Uterus (tissue), 3 donors: ENCODE measurements at regions not wholly inside any gene's neighbourhood (a gene's known extent, or its start where the extent isn't known, plus 50 kb on each side); places are given as distances from the start of the nearest gene placed in this dataset.

Experiments
- DNase-seq, 2 donors: peaks; one replicate each; pipeline ENCODE4 v3.0.0-alpha.2; 2019 to 2020
- H3K27ac ChIP-seq, 2 donors: fragments of 200-600 bp; sonication (generic); 1 replicate in 1 of 2; 2 replicates in 1 of 2; pipeline ENCODE4 v1.5.1; 2016 to 2018
- H3K27me3 ChIP-seq, 2 donors: fragments of 200-600 bp; sonication (generic); one replicate each; pipeline ENCODE4 v1.5.1; 2018 to 2019; ENCODE audit warnings: control low read depth in 1 of 2
- H3K36me3 ChIP-seq, 2 donors: fragments of 200-600 bp; sonication (generic); one replicate each; pipeline ENCODE4 v1.5.1; 2019; ENCODE audit warnings: control low read depth in 1 of 2
- H3K4me1 ChIP-seq, 2 donors: fragments of 200-600 bp; sonication (generic); one replicate each; pipeline ENCODE4 v1.5.1; 2018 to 2019; ENCODE audit warnings: control low read depth in 1 of 2
- H3K4me3 ChIP-seq, 2 donors: fragments of 200-600 bp; sonication (generic); 1 replicate in 1 of 2; 2 replicates in 1 of 2; pipeline ENCODE4 v1.5.1; 2018 to 2019; ENCODE audit warnings: mild to moderate bottlenecking in 1 of 2
- H3K9me3 ChIP-seq, 2 donors: fragments of 200-600 bp; sonication (generic); one replicate each; pipeline ENCODE4 v1.5.1; 2019; ENCODE audit warnings: control low read depth in 1 of 2
- CTCF ChIP-seq, 4 experiments: fragments of 200-600 bp in 2 of 4; fragments of 450-650 bp in 2 of 4; sonication (generic) in 2 of 4; IDR thresholded peaks; one replicate each; pipeline ENCODE4 v1.5.1; 2016 to 2019; ENCODE audit warnings: antibody characterized with exemption in 4 of 4, mild to moderate bottlenecking in 2 of 4, moderate library complexity in 1 of 4
- POLR2A ChIP-seq, 2 donors: fragments of 450-650 bp; IDR thresholded peaks; one replicate each; pipeline ENCODE4 v1.6.1; 2016; ENCODE audit warnings: antibody characterized with exemption in 2 of 2, mild to moderate bottlenecking in 1 of 2, moderate library complexity in 1 of 2
- intact Hi-C: fragments of 100-400 bp; cut with DNase I; formaldehyde crosslinking; loops from one replicate; pipeline ENCODE4 v1.15.1; 2023; ENCODE audit warnings: low total_unique reads
- donor health status: DM: yes; HTN: yes; CAD: no.

- intact Hi-C loops: no loop called here
- no peaks in the 10 kb centered on the region for H3K27me3 ChIP-seq
- TF ChIP-seq CTCF (IDR thresholded peaks at IDR 0.05): no peak
- no peak for TF ChIP-seq POLR2A (IDR thresholded peaks at IDR 0.05)
- no peaks in the 10 kb centered on the region for H3K4me1 ChIP-seq
- no peaks in the 10 kb centered on the region for H3K9me3 ChIP-seq
- H3K27ac ChIP-seq: no peak overlapping the region
- no peaks in the 10 kb centered on the region for H3K36me3 ChIP-seq
- DNase-seq: no peak
- no peak overlapping the region for H3K4me3 ChIP-seq
These were observed 275.2 kb upstream of the CDH9 start for GRCh38 chr5:27313549-27313948.

GRCh38 chr5:27312291-27312893 is 274.0 kb upstream of the CDH9 start:
- Histone ChIP-seq H3K4me3 (no peak overlapping the region), H3K27ac (no peak overlapping the region), H3K4me1 (no peaks in the 10 kb centered on the region), H3K27me3 (no peaks in the 10 kb centered on the region), H3K36me3 (no peaks in the 10 kb centered on the region), H3K9me3 (no peaks in the 10 kb centered on the region)
- no peak for TF ChIP-seq POLR2A (IDR thresholded peaks at IDR 0.05)
- no peak for TF ChIP-seq CTCF (IDR thresholded peaks at IDR 0.05)
- intact Hi-C loops: no loop called here
- no peak for DNase-seq

GRCh38 chr5:27311544-27311943 is 273.2 kb upstream of the CDH9 start:
- H3K27ac ChIP-seq: no peak overlapping the region
- TF ChIP-seq CTCF (IDR thresholded peaks at IDR 0.05) (no peak), POLR2A (IDR thresholded peaks at IDR 0.05) (no peak)
- no peak for DNase-seq
- no peaks in the 10 kb centered on the region for H3K9me3 ChIP-seq
- H3K27me3 ChIP-seq: no peaks in the 10 kb centered on the region
- no peak overlapping the region for H3K4me3 ChIP-seq
- no peaks in the 10 kb centered on the region for H3K36me3 ChIP-seq
- intact Hi-C loops: no loop called here
- no peaks in the 10 kb centered on the region for H3K4me1 ChIP-seq

GRCh38 chr5:27308153-27308552 is 269.8 kb upstream of the CDH9 start:
- Histone ChIP-seq H3K4me1 (no peaks in the 10 kb centered on the region), H3K27ac (no peak overlapping the region), H3K9me3 (no peaks in the 10 kb centered on the region), H3K36me3 (no peaks in the 10 kb centered on the region), H3K27me3 (no peaks in the 10 kb centered on the region), H3K4me3 (no peak overlapping the region)
- no peak for DNase-seq
- TF ChIP-seq POLR2A (IDR thresholded peaks at IDR 0.05) (no peak), CTCF (IDR thresholded peaks at IDR 0.05) (no peak)
- intact Hi-C loops: no loop called here

- no peaks in the 10 kb centered on the region for H3K27me3 ChIP-seq
- no peak for TF ChIP-seq POLR2A (IDR thresholded peaks at IDR 0.05)
- TF ChIP-seq CTCF (IDR thresholded peaks at IDR 0.05): no peak
- no peak overlapping the region for H3K4me3 ChIP-seq
- no peak for DNase-seq
- H3K9me3 ChIP-seq: no peaks in the 10 kb centered on the region
- H3K4me1 ChIP-seq: no peaks in the 10 kb centered on the region
- intact Hi-C loops: no loop called here
- H3K27ac ChIP-seq: no peak overlapping the region
- no peaks in the 10 kb centered on the region for H3K36me3 ChIP-seq
These were observed 251.8 kb upstream of the CDH9 start for GRCh38 chr5:27290172-27290571.
